ENCODE measurements at regions not wholly inside any gene's neighbourhood (a gene's known extent, or its start where the extent isn't known, plus 50 kb on each side); places are given as distances from the start of the nearest gene placed in this dataset.

- no peaks in the 10 kb centered on the region for H3K36me3 ChIP-seq
- H3K9ac ChIP-seq (ENCODE audit: low read depth in 2 of 2, low read length in 2 of 2): no peak overlapping the region
- DNase-seq: no peak
- H3K4me3 ChIP-seq: no peak overlapping the region
- H3K27ac ChIP-seq: no peak overlapping the region
- TF ChIP-seq CTCF (IDR thresholded peaks at IDR 0.05): no peak
- no peaks in the 10 kb centered on the region for H3K27me3 ChIP-seq
- no peaks in the 10 kb centered on the region for H3K4me1 ChIP-seq
- H3K9me3 ChIP-seq: no peaks in the 10 kb centered on the region
- intact Hi-C loops (cut with DNase I): no loop called here
Measured at GRCh38 chrX:45309096-45309495, 108.4 kb upstream of the DIPK2B start.

GRCh38 chrX:45306794-45307193 lies 106.1 kb upstream of the DIPK2B start:
- DNase-seq: no peak
- TF ChIP-seq CTCF (IDR thresholded peaks at IDR 0.05): no peak
- H3K27ac ChIP-seq: no peak overlapping the region
- no peak overlapping the region for H3K4me3 ChIP-seq
- no peaks in the 10 kb centered on the region for H3K27me3 ChIP-seq
- intact Hi-C loops (cut with DNase I): no loop called here
- H3K9me3 ChIP-seq: no peaks in the 10 kb centered on the region
- no peak overlapping the region for H3K9ac ChIP-seq (ENCODE audit: low read depth in 2 of 2, low read length in 2 of 2)
- no peaks in the 10 kb centered on the region for H3K4me1 ChIP-seq
- H3K36me3 ChIP-seq: no peaks in the 10 kb centered on the region

GRCh38 chrX:45300638-45301037 lies 100.0 kb upstream of the DIPK2B start:
- Histone ChIP-seq H3K27ac (no peak overlapping the region), H3K9ac (ENCODE audit: low read depth in 2 of 2, low read length in 2 of 2) (no peak overlapping the region), H3K36me3 (no peaks in the 10 kb centered on the region), H3K9me3 (no peaks in the 10 kb centered on the region), H3K4me3 (no peak overlapping the region), H3K4me1 (no peaks in the 10 kb centered on the region), H3K27me3 (no peaks in the 10 kb centered on the region)
- DNase-seq: no peak
- intact Hi-C loops (cut with DNase I): no loop called here
- TF ChIP-seq CTCF (IDR thresholded peaks at IDR 0.05): no peak

- peak; percentile 59 for DNase-seq
- Histone ChIP-seq H3K27me3 (no peaks in the 10 kb centered on the region), H3K4me3 (no peak overlapping the region), H3K9ac (ENCODE audit: low read depth in 2 of 2, low read length in 2 of 2) (no peak overlapping the region), H3K36me3 (no peaks in the 10 kb centered on the region), H3K27ac (no peak overlapping the region), H3K4me1 (no peaks in the 10 kb centered on the region), H3K9me3 (no peaks in the 10 kb centered on the region)
- intact Hi-C loops (cut with DNase I): no loop called here
- no peak for TF ChIP-seq CTCF (IDR thresholded peaks at IDR 0.05)
Measured at GRCh38 chrX:45295259-45295986, 94.7 kb upstream of the DIPK2B start.

- DNase-seq: no peak
- no peaks in the 10 kb centered on the region for H3K36me3 ChIP-seq
- TF ChIP-seq CTCF (IDR thresholded peaks at IDR 0.05): no peak
- no peak overlapping the region for H3K27ac ChIP-seq
- H3K9me3 ChIP-seq: no peaks in the 10 kb centered on the region
- H3K4me3 ChIP-seq: no peak overlapping the region
- no peaks in the 10 kb centered on the region for H3K4me1 ChIP-seq
- H3K9ac ChIP-seq (ENCODE audit: low read depth in 2 of 2, low read length in 2 of 2): no peak overlapping the region
- no peaks in the 10 kb centered on the region for H3K27me3 ChIP-seq
- intact Hi-C loops (cut with DNase I): no loop called here
Measured at GRCh38 chrX:45274576-45274975, 73.9 kb upstream of the DIPK2B start.

Data from colonic mucosa (tissue), 4 donors.